ENCODE measurements at regions not wholly inside any gene's neighbourhood (a gene's known extent, or its start where the extent isn't known, plus 50 kb on each side); places are given as distances from the start of the nearest gene placed in this dataset.
"Not testable (repeated sequence)": the region's sequence is repeated elsewhere in the genome, so short reads cannot be mapped to it uniquely, and the experiment has no call there.

- DNase-seq (ENCODE audit: low read depth): no peak
Measured at GRCh38 chr13:64774915-64775314, 2455.2 kb downstream of the PCDH9 start.

- no peak for DNase-seq (ENCODE audit: low read depth)
Measured at GRCh38 chr13:64770743-64771142, 2459.4 kb downstream of the PCDH9 start.

GRCh38 chr13:64767054-64767453 is 2463.1 kb downstream of the PCDH9 start:
- DNase-seq (ENCODE audit: low read depth): no peak

- no peak for DNase-seq (ENCODE audit: low read depth)
Measured at GRCh38 chr13:64765636-64766035, 2464.5 kb downstream of the PCDH9 start.

GRCh38 chr13:64758521-64759244 is 2471.5 kb downstream of the PCDH9 start:
- DNase-seq (ENCODE audit: low read depth): no peak

- no peak for DNase-seq (ENCODE audit: low read depth)
Measured at GRCh38 chr13:64756621-64757020, 2473.5 kb downstream of the PCDH9 start.

- DNase-seq (ENCODE audit: low read depth): no peak
Measured at GRCh38 chr13:64755961-64756360, 2474.2 kb downstream of the PCDH9 start.

GRCh38 chr13:64753233-64754000 is 2476.7 kb downstream of the PCDH9 start:
- no peak for DNase-seq (ENCODE audit: low read depth)

GRCh38 chr13:64749301-64749700 is 2480.8 kb downstream of the PCDH9 start:
- no peak for DNase-seq (ENCODE audit: low read depth)

- no peak for DNase-seq (ENCODE audit: low read depth)
Measured at GRCh38 chr13:64746845-64747244, 2483.3 kb downstream of the PCDH9 start.

GRCh38 chr13:64740493-64740892 is 2489.6 kb downstream of the PCDH9 start:
- no peak for DNase-seq (ENCODE audit: low read depth)

GRCh38 chr13:64725492-64725891 is 2504.6 kb downstream of the PCDH9 start:
- DNase-seq (ENCODE audit: low read depth): no peak

- no peak for DNase-seq (ENCODE audit: low read depth)
Measured at GRCh38 chr13:64723724-64724123, 2506.4 kb downstream of the PCDH9 start.

GRCh38 chr13:64718116-64718515 is 2512.0 kb downstream of the PCDH9 start:
- DNase-seq (ENCODE audit: low read depth): no peak

- DNase-seq (ENCODE audit: low read depth): no peak
Measured at GRCh38 chr13:64716936-64717335, 2513.2 kb downstream of the PCDH9 start.

GRCh38 chr13:64709079-64709478 is 2521.1 kb downstream of the PCDH9 start:
- no peak for DNase-seq (ENCODE audit: low read depth)

GRCh38 chr13:64704121-64704649 is 2526.0 kb downstream of the PCDH9 start:
- DNase-seq (ENCODE audit: low read depth): no peak

- DNase-seq (ENCODE audit: low read depth): no peak
Measured at GRCh38 chr13:64697226-64697625, 2532.9 kb downstream of the PCDH9 start.

GRCh38 chr13:64688893-64689677 is 2541.1 kb downstream of the PCDH9 start:
- DNase-seq (ENCODE audit: low read depth): no peak

- DNase-seq (ENCODE audit: low read depth): not testable (repeated sequence)
Measured at GRCh38 chr13:64686536-64686935, 2543.6 kb downstream of the PCDH9 start.

- DNase-seq (ENCODE audit: low read depth): no peak
Measured at GRCh38 chr13:64684685-64685431, 2545.3 kb downstream of the PCDH9 start.

GRCh38 chr13:64684108-64684507 is 2546.0 kb downstream of the PCDH9 start:
- no peak for DNase-seq (ENCODE audit: low read depth)

Data from CMK (cell line).